ENCODE measurements at regions not wholly inside any gene's neighbourhood (a gene's known extent, or its start where the extent isn't known, plus 50 kb on each side); places are given as distances from the start of the nearest gene placed in this dataset.

GRCh38 chr5:97455996-97456395, 272.9 kb upstream of the RIOK2 start:
- TF ChIP-seq POLR2A (IDR thresholded peaks at IDR 0.05; ENCODE audit: low read depth, low read length) (no peak), TAF1 (IDR thresholded peaks at IDR 0.05; ENCODE audit: borderline replicate concordance, low read depth, low read length) (no peak)

Measured in GM12892 (cell line).